ENCODE measurements at regions not wholly inside any gene's neighbourhood (a gene's known extent, or its start where the extent isn't known, plus 50 kb on each side); places are given as distances from the start of the nearest gene placed in this dataset.

GRCh38 chr5:99724732-99725290 is 796.0 kb upstream of the CHD1 start:
- no peak for DNase-seq (ENCODE audit: low spot score)

- no peak for DNase-seq (ENCODE audit: low spot score)
Measured at GRCh38 chr5:99721506-99721905, 792.7 kb upstream of the CHD1 start.

- DNase-seq (ENCODE audit: low spot score) = no peak
Measured at GRCh38 chr5:99715921-99716320, 787.1 kb upstream of the CHD1 start.

- no peak for DNase-seq (ENCODE audit: low spot score)
Measured at GRCh38 chr5:99706160-99706559, 777.4 kb upstream of the CHD1 start.

GRCh38 chr5:99702565-99702964 is 773.8 kb upstream of the CHD1 start:
- DNase-seq (ENCODE audit: low spot score) = no peak

GRCh38 chr5:99694884-99695283 is 766.1 kb upstream of the CHD1 start:
- no peak for DNase-seq (ENCODE audit: low spot score)

- no peak for DNase-seq (ENCODE audit: low spot score)
Measured at GRCh38 chr5:99686538-99686937, 757.7 kb upstream of the CHD1 start.

- DNase-seq (ENCODE audit: low spot score) = no peak
Measured at GRCh38 chr5:99675974-99676373, 747.2 kb upstream of the CHD1 start.

GRCh38 chr5:99674101-99674500 is 745.3 kb upstream of the CHD1 start:
- no peak for DNase-seq (ENCODE audit: low spot score)

- no peak for DNase-seq (ENCODE audit: low spot score)
Measured at GRCh38 chr5:99664972-99665371, 736.2 kb upstream of the CHD1 start.

- DNase-seq (ENCODE audit: low spot score) = no peak
Measured at GRCh38 chr5:99651298-99651697, 722.5 kb upstream of the CHD1 start.

GRCh38 chr5:99646011-99646647 is 717.3 kb upstream of the CHD1 start:
- no peak for DNase-seq (ENCODE audit: low spot score)

GRCh38 chr5:99644822-99645221 is 716.0 kb upstream of the CHD1 start:
- DNase-seq (ENCODE audit: low spot score) = no peak

- DNase-seq (ENCODE audit: low spot score) = no peak
Measured at GRCh38 chr5:99640646-99641045, 711.8 kb upstream of the CHD1 start.

- DNase-seq (ENCODE audit: low spot score) = no peak
Measured at GRCh38 chr5:99639905-99640304, 711.1 kb upstream of the CHD1 start.

- DNase-seq (ENCODE audit: low spot score) = no peak
Measured at GRCh38 chr5:99636663-99637062, 707.9 kb upstream of the CHD1 start.

GRCh38 chr5:99621772-99622681 is 693.2 kb upstream of the CHD1 start:
- no peak for DNase-seq (ENCODE audit: low spot score)

GRCh38 chr5:99617335-99617734 is 688.5 kb upstream of the CHD1 start:
- DNase-seq (ENCODE audit: low spot score) = no peak

- DNase-seq (ENCODE audit: low spot score) = no peak
Measured at GRCh38 chr5:99614888-99615287, 686.1 kb upstream of the CHD1 start.

GRCh38 chr5:99607124-99607523 is 678.3 kb upstream of the CHD1 start:
- DNase-seq (ENCODE audit: low spot score) = no peak

- no peak for DNase-seq (ENCODE audit: low spot score)
Measured at GRCh38 chr5:99605904-99606303, 677.1 kb upstream of the CHD1 start.

GRCh38 chr5:99600952-99601351 is 672.1 kb upstream of the CHD1 start:
- DNase-seq (ENCODE audit: low spot score) = no peak

GRCh38 chr5:99590806-99591205 is 662.0 kb upstream of the CHD1 start:
- no peak for DNase-seq (ENCODE audit: low spot score)
